GM12878 (cell line): ENCODE measurements at regions not wholly inside any gene's neighbourhood (a gene's known extent, or its start where the extent isn't known, plus 50 kb on each side); places are given as distances from the start of the nearest gene placed in this dataset.

Experiments
- ATAC-seq: fragments of 200-7000 bp; cut with Tn5 transposase; 3 replicates; pipeline ENCODE4 v1.9.1; 2020; ENCODE audit warnings: mild to moderate bottlenecking, moderate library complexity
- BruUV-seq: library from RNA; stranded (reverse); fragments of 400-500 nt; replicated peaks from 2 replicates; lab custom pipeline; 2021; lab: Mats Ljungman, UMichigan
- CTCF ChIA-PET: fragments of 300-600 bp; sonication (Branson Sonifier 250); formaldehyde crosslinking; extraction: SDS; loops from one replicate; lab custom pipeline; 2021; ENCODE audit warnings: inconsistent platforms; lab: Yijun Ruan, JAX
- POLR2A ChIA-PET: fragments of 350-600 bp; formaldehyde crosslinking; extraction: SDS; loops from one replicate; lab custom pipeline; 2021; ENCODE audit warnings: inconsistent platforms; lab: Charles Lee
- RAD21 ChIA-PET: fragments of 300-600 bp; sonication (Branson Sonifier 250); formaldehyde crosslinking; loops from one replicate; lab custom pipeline; 2023; ENCODE audit warnings: antibody characterized with exemption; ENCODE audit not compliant: unreplicated experiment; lab: Charles Lee
- SMC1A ChIA-PET: fragments of 300-600 bp; sonication (Branson Sonifier 250); formaldehyde crosslinking; loops from one replicate; lab custom pipeline; 2023; ENCODE audit not compliant: unreplicated experiment, uncharacterized antibody; lab: Charles Lee
- DNase-seq: peaks from one replicate; pipeline ENCODE4 v3.0.0-alpha.2; 2011; ENCODE audit warnings: low read depth, low spot score
- FAIRE-seq: peaks from 3 replicates; lab custom pipeline; 2011; peaks lifted over from hg19 to GRCh38; lab: Jason Lieb, UNC
- H2AFZ ChIP-seq: 2 replicates; pipeline ENCODE4 v1.6.0; 2011; ENCODE audit warnings: low read depth, low read length, control low read depth; ENCODE audit not compliant: control insufficient read depth
- H3K27ac ChIP-seq: 2 replicates; pipeline ENCODE4 v1.5.1; 2011; ENCODE audit warnings: control low read depth; ENCODE audit not compliant: control insufficient read depth, insufficient read depth
- H3K27me3 ChIP-seq, 2 experiments: replicated peaks in 1 of 2; 2 replicates each; pipeline versions ENCODE4 v1.6.0 to v1.6.1; 2011; ENCODE audit warnings: low read length in 1 of 2; ENCODE audit not compliant: control insufficient read depth in 2 of 2, insufficient read depth in 2 of 2
- H3K36me3 ChIP-seq, 2 experiments: 2 replicates each; pipeline ENCODE4 v1.5.1; 2011; ENCODE audit warnings: low read length in 1 of 2; ENCODE audit not compliant: control insufficient read depth in 2 of 2, insufficient read depth in 2 of 2
- H3K4me1 ChIP-seq: 2 replicates; pipeline ENCODE4 v1.6.1; 2011; ENCODE audit warnings: mild to moderate bottlenecking, low read length, moderate library complexity, mixed read lengths; ENCODE audit not compliant: control insufficient read depth, insufficient read depth
- H3K4me2 ChIP-seq: 2 replicates; pipeline ENCODE4 v1.6.0; 2011; ENCODE audit warnings: control low read depth; ENCODE audit not compliant: control insufficient read depth, insufficient read depth
- H3K4me3 ChIP-seq: fragments of 200-600 bp; sonication (generic); 2 replicates; pipeline ENCODE4 v1.5.1; 2016
- H3K79me2 ChIP-seq: 2 replicates; pipeline ENCODE4 v1.6.0; 2011; ENCODE audit warnings: low read length; ENCODE audit not compliant: control insufficient read depth, insufficient read depth
- H3K9ac ChIP-seq: 2 replicates; pipeline ENCODE4 v1.8.0; 2011; ENCODE audit warnings: low read length, control low read depth, mixed read lengths; ENCODE audit not compliant: control insufficient read depth, insufficient read depth
- H3K9me3 ChIP-seq: replicated peaks from 3 replicates; pipeline ENCODE4 v1.5.1; 2011; ENCODE audit warnings: mild to moderate bottlenecking, low read length; ENCODE audit not compliant: control insufficient read depth, insufficient read depth
- H4K20me1 ChIP-seq: 2 replicates; pipeline ENCODE4 v1.6.0; 2011; ENCODE audit not compliant: control insufficient read depth, insufficient read depth
- BCLAF1 ChIP-seq: fragments of 450-650 bp; IDR thresholded peaks from 2 replicates; pipeline ENCODE4 v1.6.1; 2017; ENCODE audit warnings: antibody characterized with exemption, mild to moderate bottlenecking, moderate library complexity
- HDAC6 ChIP-seq: fragments of 200-600 bp; sonication (generic); IDR thresholded peaks from one replicate; pipeline ENCODE4 v1.8.0; 2017; ENCODE audit warnings: antibody characterized with exemption; ENCODE audit not compliant: unreplicated experiment
- JUNB ChIP-seq: IDR thresholded peaks from 2 replicates; pipeline ENCODE4 v1.6.1; 2016; ENCODE audit warnings: antibody characterized with exemption, mild to moderate bottlenecking
- KLF5 ChIP-seq: fragments of 450-650 bp; IDR thresholded peaks from 2 replicates; pipeline ENCODE4 v1.6.1; 2014; ENCODE audit warnings: mild to moderate bottlenecking; ENCODE audit not compliant: partially characterized antibody
- MEF2B ChIP-seq: fragments of 450-650 bp; IDR thresholded peaks from 2 replicates; pipeline ENCODE4 v1.6.1; 2018; ENCODE audit warnings: mild to moderate bottlenecking, moderate library complexity; ENCODE audit not compliant: partially characterized antibody, poor library complexity, severe bottlenecking
- MXI1 ChIP-seq: fragments of 150-350 bp; IDR thresholded peaks from 2 replicates; pipeline ENCODE4 v1.6.1; 2011; ENCODE audit warnings: low read depth, mild to moderate bottlenecking, inconsistent platforms, low read length, improper control_type of control experiment
- NR2C2 ChIP-seq: IDR thresholded peaks from 2 replicates; pipeline ENCODE4 v1.6.1; 2011; ENCODE audit warnings: borderline replicate concordance, low read depth; ENCODE audit not compliant: control insufficient read depth, insufficient read length
- PAX8 ChIP-seq: fragments of 450-650 bp; IDR thresholded peaks from 2 replicates; pipeline ENCODE4 v1.6.1; 2017; ENCODE audit warnings: mild to moderate bottlenecking, moderate library complexity
- PBX3 ChIP-seq: IDR thresholded peaks from 2 replicates; pipeline ENCODE4 v1.6.1; 2011; ENCODE audit warnings: mild to moderate bottlenecking, low read depth, low read length, moderate library complexity; ENCODE audit not compliant: insufficient replicate concordance
- POLR2AphosphoS2 ChIP-seq: IDR thresholded peaks from 2 replicates; pipeline ENCODE4 v1.6.1; 2011; ENCODE audit warnings: low read depth, mild to moderate bottlenecking, low read length, improper control_type of control experiment, moderate library complexity
- POU2F2 ChIP-seq: IDR thresholded peaks from 3 replicates; pipeline ENCODE4 v1.6.1; 2011; ENCODE audit warnings: low read depth, mild to moderate bottlenecking, low read length, borderline replicate concordance
- RELA ChIP-seq: fragments of 450-650 bp; IDR thresholded peaks from 2 replicates; pipeline ENCODE4 v1.8.0; 2014; ENCODE audit warnings: borderline replicate concordance; ENCODE audit not compliant: partially characterized antibody
- ZNF24 ChIP-seq: fragments of 450-650 bp; IDR thresholded peaks from 2 replicates; pipeline ENCODE4 v1.6.1; 2017; ENCODE audit warnings: antibody characterized with exemption, mild to moderate bottlenecking
- ZNF687 ChIP-seq: fragments of 450-650 bp; IDR thresholded peaks from 2 replicates; pipeline ENCODE4 v1.6.1; 2017; ENCODE audit warnings: mild to moderate bottlenecking, moderate library complexity
- WGBS: methylation state at CpG from one replicate; pipeline ENCODE4 v1.1.6; 2016; ENCODE audit warnings: low lambda C conversion rate; ENCODE audit not compliant: insufficient replicate concordance, insufficient coverage; ENCODE audit errors: missing lambda C conversion rate; 5-methylcytosine and 5-hydroxymethylcytosine counted together
- in situ Hi-C: fragments of 300-500 bp; cut with MboI; formaldehyde crosslinking; loops from 9 replicates; pipeline ENCODE4 v1.14.3; 2018; ENCODE audit warnings: mixed read lengths
- intact Hi-C: fragments of 100-400 bp; cut with micrococcal nuclease; formaldehyde crosslinking; loops from one replicate; pipeline ENCODE4 v1.14.2; 2022; ENCODE audit not compliant: unreplicated experiment

GRCh38 chr13:53260594-53260993 is 232.0 kb downstream of the OLFM4 start:
- Histone ChIP-seq H3K27me3 (no peaks in the 10 kb centered on the region), H3K36me3 (no peaks in the 10 kb centered on the region), H3K27ac (no peak overlapping the region), H3K4me2 (no peak overlapping the region), H2AFZ (no peak overlapping the region), H3K4me3 (no peak overlapping the region), H3K4me1 (no peaks in the 10 kb centered on the region), H3K79me2 (no peaks in the 10 kb centered on the region), H4K20me1 (no peaks in the 10 kb centered on the region), H3K9me3 (no peaks in the 10 kb centered on the region), H3K9ac (no peak overlapping the region)
- ChIA-PET POLR2A (no interaction called here), CTCF (interaction anchor here (2.6 kb wide), 1 partner anchor 10 kb away, joined by 5 read pairs; no protein-coding TSS in a partner anchor), SMC1A (interaction anchor here (1.2 kb wide), 1 partner anchor 19 kb away, joined by 3 read pairs; no protein-coding TSS in a partner anchor), RAD21 (no interaction called here)
- in situ Hi-C loops, result no loop called here
- DNase-seq, result no peak
- FAIRE-seq, result no peak
- TF ChIP-seq RELA (no peak), PAX8 (no peak), POU2F2 (no peak), MEF2B (no peak), PBX3 (no peak), POLR2AphosphoS2 (no peak), HDAC6 (no peak), KLF5 (no peak), MXI1 (no peak), BCLAF1 (no peak), NR2C2 (no peak), ZNF687 (no peak), ZNF24 (no peak), JUNB (no peak)
- no TSS peak for BruUV-seq
- WGBS, result 16% methylated on average over 8 of the region's 8 CpGs
- intact Hi-C loops, result no loop called here
- no peak for ATAC-seq
